Fibroblast of skin of left quadriceps (primary cell): ENCODE measurements at regions not wholly inside any gene's neighbourhood (a gene's known extent, or its start where the extent isn't known, plus 50 kb on each side); places are given as distances from the start of the nearest gene placed in this dataset.
"Not testable (repeated sequence)": the region's sequence is repeated elsewhere in the genome, so short reads cannot be mapped to it uniquely, and the experiment has no call there.

Experiments
- DNase-seq, 2 experiments: peaks; one replicate each; pipeline ENCODE4 v3.0.0-alpha.2; 2013; ENCODE audit warnings: low read depth in 2 of 2

GRCh38 chr3:72660270-72661114, 187.8 kb downstream of the SHQ1 start:
- no peak for DNase-seq

DNA sequence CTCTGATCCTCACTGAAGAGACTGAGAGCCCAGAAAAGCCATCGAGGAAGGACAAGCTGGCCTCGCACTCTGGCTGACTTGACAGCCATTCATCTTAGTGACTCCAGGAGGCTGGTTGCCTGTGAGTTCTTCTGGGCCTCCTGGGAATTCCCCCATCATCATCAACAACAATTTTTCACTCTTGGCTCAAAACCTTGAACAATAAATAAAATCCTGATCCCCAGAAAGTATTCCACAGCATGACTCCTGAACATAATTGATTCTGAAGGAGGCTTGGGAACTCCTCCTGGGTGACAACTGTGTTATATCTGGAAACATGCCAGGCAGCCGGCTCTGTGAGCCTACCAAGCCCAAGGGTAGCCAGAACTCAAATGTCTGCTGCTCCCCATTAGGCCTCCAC, 188.6 kb downstream of the SHQ1 start:
- no peak for DNase-seq

- no peak for DNase-seq
These were observed 189.1 kb downstream of the SHQ1 start for GRCh38 chr3:72659188-72659587.

DNA sequence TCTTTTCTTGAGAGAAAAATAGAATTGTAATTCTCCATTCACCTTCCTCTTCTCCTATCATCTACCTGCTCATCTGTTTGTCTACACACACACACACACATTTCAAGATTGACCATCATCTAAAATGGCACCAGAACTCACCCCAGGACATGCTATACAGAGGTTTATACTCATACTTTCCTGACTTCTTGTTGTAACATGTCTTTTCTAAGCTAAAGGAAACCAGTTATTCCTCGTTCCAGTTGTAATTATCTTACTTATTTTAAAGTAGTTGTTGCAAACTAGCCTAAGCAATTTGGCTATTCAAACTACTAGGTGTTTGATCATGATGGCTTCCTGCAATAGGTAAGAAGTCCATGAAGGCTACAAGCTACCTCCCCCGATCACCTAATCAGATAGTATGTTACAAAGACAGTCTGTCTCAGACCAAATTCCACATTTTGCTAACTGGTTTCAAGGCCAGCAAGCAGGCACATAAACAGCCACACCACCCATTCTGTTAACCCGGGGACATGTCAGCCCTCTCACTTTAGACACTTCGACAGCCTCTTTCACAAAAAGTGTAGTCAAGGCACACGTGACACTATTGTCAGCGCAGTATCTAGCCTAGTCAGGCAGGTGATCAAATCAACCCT, 189.7 kb downstream of the SHQ1 start:
- DNase-seq = no peak

- no peak for DNase-seq
These were observed 190.6 kb downstream of the SHQ1 start for GRCh38 chr3:72657666-72658065.

GRCh38 chr3:72655723-72656122, 192.5 kb downstream of the SHQ1 start:
- no peak for DNase-seq

DNA sequence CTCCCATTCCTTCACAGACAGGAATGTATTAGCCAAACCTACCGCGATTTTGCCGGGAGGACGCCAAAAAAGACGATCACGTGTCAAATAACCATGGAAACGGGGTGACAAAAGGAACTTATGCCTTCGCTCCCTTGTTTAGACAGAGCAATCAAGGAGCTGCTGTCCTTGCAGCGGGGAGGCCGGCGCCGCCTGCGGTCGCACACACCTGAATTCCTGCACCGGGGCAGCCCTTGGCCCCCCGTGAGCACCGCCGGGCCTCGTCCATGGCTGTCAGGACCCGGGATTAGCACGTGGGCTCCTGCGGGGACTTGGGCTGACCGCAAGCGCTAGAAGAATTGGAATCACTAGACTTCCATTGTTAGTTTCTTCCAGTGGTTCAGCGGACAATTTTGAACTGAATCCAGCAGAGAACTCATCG, 193.1 kb downstream of the SHQ1 start:
- no peak for DNase-seq

GRCh38 chr3:72652395-72652794, 195.8 kb downstream of the SHQ1 start:
- DNase-seq = no peak

- DNase-seq = no peak
These were observed 196.7 kb downstream of the SHQ1 start for GRCh38 chr3:72651498-72651897.

GRCh38 chr3:72646263-72646662, 202.0 kb downstream of the SHQ1 start:
- no peak for DNase-seq

DNA sequence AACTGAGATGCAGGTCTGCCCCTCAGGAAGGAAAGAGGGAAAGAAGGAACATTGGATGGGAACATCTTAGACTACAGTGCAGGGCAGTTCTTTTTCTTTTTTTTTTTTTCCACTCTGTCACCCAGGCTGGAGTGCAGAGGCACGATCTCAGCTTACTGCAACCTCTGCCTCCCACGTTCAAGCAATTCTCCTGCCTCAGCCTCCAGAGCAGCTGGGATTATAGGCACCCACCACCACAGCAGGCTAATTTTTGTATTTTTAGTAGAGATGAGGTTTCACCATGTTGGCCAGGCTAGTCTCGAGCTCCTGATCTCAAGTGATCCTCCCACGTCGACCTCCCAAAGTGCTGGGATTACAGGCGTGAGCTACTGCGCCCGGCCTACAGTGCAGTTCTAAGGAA, 204.6 kb downstream of the SHQ1 start:
- not testable (repeated sequence) for DNase-seq

DNA sequence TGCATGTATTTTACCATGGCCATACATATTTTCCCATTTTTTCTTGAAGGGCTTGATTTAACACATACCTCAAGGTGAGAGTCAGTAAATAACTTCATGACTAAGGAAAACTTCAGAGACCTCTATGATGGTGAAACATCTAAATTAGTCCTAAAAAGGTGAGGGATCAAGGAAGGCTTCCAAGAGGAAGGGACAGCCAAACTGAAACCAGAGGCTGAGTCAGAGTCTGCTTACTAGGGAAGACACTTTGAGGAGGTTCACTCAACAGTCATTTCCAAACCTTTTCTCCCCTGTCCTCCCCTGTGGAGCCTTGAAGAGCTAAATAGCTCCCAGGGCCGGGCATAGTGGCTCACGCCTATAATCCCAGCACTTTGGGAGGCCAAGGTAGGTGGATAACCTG, 206.6 kb downstream of the SHQ1 start:
- DNase-seq = no peak

DNA sequence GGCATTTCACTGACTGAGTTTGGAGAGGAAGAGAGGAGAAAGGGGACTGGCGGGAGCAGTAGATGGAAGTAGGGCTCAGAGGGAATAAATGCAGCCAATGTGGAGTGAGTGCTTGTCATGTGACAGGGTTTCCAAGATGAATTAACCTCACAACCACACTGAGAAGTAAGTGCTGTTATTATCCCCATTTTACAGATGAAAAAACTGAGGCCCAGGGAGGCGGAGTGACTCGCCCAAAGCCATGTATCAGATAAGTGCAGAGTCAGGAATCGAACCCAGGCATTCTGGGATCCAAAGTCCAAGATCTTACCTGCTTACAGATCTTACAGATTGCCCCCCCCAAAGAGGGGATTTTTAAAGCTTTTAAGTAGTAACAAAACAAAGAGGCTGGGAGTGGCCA, 207.2 kb downstream of the SHQ1 start:
- no peak for DNase-seq

DNA sequence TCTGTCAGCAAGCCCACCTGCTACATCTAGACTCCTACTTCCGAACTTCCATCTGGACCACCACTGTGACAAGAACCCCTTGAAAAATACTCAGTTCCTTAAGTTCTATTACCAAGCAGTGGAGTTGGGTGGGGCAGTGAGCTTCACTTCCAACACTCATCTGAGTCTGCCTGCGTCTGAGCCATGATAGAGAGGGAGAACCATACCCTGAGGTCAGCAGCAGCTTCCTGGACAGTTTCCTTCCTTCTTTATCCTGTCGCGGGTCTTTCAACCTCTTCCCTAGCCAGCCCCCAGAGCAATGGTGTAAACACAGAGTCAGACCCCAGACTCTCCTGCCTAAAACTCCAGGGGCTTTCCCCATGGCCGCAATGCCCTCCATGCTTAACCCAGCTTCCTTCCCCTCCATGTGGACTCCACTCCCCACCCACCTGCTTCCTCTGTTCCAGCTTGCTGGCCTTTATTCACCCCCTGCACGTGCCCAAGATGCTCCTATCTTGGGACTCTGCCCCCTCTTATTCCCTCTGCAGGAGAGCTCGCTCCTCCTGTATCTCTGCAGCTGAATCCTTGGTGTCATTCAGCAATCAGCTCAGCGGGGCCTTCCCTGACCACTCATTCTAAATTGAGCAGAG, 211.2 kb downstream of the SHQ1 start:
- no peak for DNase-seq

DNA sequence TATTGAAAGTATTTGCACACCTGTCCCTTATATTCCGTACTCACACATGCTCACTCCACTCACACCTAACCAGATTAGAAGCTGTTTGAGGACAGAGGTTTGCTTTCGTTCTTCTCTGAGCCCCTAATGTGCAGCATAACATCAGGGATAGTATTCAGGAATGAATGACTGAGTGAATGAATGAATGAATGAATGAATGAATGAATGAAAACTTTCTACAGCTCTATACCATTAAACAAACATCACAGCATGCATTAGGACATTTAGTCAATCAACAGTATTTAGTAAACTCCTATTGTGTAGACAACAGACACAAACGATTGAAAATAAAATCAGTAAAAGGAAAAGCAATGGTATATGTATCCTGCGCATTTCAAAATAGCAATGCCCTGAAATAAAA, 212.7 kb downstream of the SHQ1 start:
- DNase-seq = no peak

GRCh38 chr3:72634128-72634527, 214.1 kb downstream of the SHQ1 start:
- no peak for DNase-seq

- DNase-seq = no peak
These were observed 214.7 kb downstream of the SHQ1 start for GRCh38 chr3:72633534-72633933.

GRCh38 chr3:72633121-72633520, 215.1 kb downstream of the SHQ1 start:
- DNase-seq = no peak

DNA sequence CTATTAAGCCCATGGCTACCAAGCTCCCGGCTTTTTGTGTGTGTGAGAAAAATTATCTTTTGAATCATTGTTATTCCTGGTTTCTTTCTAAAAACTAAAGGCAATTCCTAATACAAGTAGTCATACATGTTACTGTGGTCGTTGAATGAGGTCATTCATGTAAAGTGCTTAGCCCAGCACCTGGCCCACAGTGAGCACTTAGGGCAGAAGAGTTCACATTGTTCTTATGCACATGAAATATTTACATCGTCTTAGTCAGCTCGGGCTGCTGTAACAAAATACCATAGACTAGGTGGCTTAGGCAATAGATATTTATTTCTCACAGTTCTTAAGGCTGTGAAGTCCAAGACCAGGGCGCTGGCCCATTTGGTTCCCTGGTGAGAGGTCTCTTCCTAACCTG, 216.1 kb downstream of the SHQ1 start:
- DNase-seq = no peak

GRCh38 chr3:72630969-72631344, 217.3 kb downstream of the SHQ1 start:
- DNase-seq = no peak

DNA sequence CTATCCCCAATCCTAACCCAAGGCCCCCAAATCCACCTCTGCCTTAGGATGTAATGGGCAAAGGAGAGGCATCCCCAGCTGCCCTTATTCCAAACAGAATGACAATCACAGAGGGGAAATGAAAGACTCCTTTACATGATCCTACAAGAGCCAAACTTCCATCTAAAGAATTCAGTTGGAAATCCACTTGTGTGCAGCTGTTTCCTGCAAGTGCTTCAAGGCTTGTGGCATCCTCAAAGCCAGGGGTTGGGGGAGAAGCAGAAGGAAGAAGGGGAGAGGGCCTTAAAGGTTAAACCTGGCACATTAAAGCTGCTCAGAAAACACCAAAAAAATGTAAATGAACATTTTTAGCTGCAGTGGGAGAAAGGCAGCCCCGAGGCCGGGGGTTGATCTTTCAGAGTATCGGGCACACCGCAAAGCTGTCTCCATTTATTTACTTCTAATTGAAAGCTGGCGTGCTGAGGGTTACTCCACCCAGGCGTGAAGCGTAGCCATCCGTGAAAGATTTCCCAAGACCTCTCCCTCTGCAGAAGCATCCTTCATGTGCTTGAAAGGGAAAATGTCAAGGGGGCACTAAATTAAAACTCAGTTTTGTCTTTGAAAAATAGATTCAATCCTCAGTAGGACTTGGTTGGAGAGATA, 217.8 kb downstream of the SHQ1 start:
- no peak for DNase-seq

GRCh38 chr3:72629191-72629631, 219.0 kb downstream of the SHQ1 start:
- DNase-seq = no peak
